NT2/D1 (cell line): ENCODE measurements at regions not wholly inside any gene's neighbourhood (a gene's known extent, or its start where the extent isn't known, plus 50 kb on each side); places are given as distances from the start of the nearest gene placed in this dataset.

ENCODE experiments used
- YY1 ChIP-seq: IDR thresholded peaks from 2 replicates; pipeline ENCODE4 v1.6.1; 2011; ENCODE audit not compliant: insufficient read length, insufficient read depth
- ZNF274 ChIP-seq: IDR thresholded peaks from 2 replicates; pipeline ENCODE4 v1.6.1; 2011; ENCODE audit warnings: mild to moderate bottlenecking, low read depth, low read length

DNA sequence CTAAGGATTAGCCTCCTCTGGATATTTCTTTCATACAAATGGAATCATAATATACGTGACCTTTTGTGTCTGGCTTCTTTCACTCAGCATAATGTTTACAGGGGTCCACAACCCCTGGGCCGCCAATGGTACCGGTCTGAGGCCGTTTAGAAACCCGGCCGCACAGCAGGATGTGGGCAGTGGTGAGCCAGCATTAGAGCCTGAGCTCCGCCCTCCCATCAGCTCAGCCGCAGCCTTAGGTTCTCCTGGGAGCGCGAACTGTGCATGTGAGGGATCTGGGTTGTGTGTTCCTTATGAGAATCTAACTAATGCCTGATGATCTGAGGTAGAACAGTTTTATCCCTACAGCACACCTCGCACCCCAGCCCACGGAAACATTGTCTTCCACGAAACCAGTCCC lies 229.7 kb downstream of the ICE1 start:
- TF ChIP-seq YY1, result no peak
- TF ChIP-seq ZNF274, result no peak
